ENCODE measurements at regions not wholly inside any gene's neighbourhood (a gene's known extent, or its start where the extent isn't known, plus 50 kb on each side); places are given as distances from the start of the nearest gene placed in this dataset.

DNA sequence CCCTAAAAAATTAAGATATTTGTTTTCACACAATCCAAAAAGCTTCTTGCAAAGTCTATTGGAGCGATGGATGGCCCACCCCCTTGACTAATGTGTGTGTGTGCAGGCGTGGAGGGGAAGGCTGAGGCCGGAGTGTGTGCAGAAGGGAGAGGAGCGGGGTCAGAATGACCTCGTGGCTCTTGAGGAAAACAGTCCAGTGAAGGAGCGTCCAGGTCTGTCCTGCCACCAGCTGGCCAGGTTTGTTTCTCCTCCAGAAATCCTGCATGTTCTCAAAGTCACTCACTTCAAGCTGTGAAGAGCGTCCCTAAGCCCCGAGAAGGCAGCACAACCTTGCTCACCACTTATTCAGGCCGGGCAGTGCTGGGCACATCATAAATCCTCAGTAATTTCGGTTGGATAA lies 69.5 kb upstream of the SSX2IP start:
- DNase-seq = no peak

DNA sequence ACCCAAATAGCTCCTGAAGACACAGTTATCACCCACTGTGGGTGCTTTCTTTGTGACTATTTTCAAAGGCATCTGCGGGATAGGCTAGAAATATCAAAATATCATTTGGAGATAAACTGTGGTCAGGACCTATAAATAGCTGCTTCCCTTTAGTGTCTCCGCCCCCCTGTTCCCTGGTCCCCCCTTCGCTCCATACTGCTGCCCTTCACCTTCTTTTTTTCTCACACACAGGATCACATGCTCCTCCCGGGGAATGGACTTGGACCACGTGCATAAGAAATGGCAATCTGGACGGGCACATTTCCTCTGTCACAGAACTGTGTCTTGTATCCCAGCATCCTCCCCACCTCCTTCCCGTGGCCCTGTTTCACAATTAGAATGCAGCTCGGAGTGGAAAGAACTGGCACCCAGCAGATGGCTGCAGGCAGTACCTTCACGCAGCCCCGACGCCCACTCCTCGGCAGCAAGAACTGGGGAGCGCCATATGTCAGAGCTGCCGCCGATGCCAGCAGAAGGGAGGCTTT lies 68.8 kb upstream of the SSX2IP start:
- DNase-seq = peak; percentile 32

DNA sequence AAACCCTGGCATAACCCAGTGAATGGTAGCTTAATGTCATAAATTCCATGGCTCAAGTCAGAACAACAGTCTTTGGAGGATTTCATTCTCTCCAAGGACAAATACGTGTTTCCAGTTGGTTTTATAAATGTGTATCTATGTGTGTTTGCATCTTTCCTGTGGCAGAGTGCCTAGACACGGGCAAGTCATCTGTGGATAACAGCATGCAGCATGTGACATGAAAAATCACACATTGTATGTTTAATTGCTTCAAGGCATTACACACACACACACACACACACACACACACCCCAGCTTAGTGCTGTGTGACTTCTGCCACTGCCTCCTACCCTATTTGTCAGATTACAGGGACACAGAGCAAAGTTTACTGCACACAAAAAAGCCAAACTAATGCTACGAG lies 68.2 kb upstream of the SSX2IP start:
- DNase-seq = no peak

DNA sequence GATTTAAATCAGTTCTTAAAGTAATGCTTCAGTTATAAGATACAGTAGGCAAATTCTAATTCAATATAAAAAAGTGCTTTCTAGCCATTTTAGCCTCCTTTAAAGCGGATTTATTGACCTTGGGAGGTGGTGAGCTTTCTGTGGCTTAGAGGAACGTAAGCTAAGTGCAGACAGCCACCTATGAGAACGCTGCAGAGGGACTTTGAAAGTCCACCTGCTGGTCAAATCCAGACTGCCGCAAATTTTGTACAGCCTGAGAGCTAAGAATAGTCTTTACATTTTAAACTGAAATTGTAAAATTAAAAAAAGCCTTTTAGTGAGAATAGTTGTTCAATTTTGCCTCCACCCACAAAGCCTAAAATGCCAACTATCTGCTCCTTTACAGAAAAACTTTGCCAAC lies 67.0 kb upstream of the SSX2IP start:
- no peak for DNase-seq

DNA sequence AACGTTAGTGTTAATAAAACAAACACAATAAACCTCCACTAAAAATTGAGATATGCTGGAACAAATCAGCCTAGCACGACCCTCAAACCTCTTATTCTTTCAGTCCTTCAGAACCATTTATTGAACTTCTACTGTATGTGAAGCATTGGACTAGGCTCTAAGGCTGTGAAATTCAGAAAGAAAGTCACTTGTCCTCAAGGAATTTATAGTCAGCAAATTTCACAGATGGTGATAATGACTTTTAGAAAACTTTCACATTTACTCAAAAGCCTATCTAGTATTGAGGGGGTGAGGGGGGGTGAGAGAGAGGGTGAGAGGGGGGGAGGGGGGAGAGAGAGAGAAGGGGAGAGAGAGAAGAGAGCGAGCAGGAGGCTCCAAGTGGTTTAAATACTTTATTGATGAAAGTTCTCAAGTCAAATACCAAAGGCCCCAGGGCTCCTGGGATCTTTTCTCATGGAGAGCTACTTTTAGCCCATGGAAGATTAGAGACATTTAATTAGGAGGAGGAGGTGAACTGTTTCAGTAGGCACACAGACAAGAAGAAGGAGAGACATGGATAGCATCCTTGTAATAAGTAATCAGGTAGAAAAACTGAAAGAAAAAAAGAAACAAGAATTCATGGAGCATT lies 66.3 kb upstream of the SSX2IP start:
- no peak for DNase-seq

DNA sequence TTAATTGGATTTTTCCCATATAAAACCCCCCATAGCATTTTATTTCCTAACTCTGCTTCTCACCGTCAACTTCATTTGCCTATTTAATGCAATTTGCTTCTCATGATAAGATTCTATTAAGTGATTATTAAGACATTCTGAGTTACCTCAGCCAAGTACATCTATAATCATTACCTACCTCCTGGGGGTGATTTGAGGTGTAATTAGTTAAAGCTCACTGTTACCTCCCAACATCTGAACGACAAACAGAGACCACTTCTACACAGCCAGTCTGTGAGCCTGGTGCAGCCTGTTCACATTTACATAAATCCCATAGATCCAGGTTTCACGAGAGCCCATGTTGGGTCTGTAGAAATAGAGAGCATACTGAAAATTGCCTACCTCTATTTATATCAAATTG lies 65.7 kb upstream of the SSX2IP start:
- DNase-seq = no peak

DNA sequence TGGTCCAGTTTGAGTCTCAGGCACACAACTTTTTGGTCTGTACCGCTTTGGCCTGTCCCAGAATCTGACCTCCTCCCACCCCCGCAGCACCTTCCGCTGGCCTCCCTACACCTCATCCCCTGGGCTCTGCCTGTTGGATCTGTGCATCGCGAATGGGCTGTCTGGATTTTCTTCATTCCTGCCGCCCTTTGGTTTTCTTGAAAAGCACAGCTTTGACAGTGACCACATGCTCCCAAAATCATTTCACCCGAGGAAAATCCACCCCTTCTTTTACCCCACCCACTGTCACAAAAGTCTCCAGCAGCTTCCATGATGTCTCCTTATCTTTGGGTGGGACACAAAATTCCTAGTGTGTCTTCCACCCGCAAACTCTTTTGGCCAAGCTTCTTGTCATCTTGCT lies 65.0 kb upstream of the SSX2IP start:
- DNase-seq = no peak

DNA sequence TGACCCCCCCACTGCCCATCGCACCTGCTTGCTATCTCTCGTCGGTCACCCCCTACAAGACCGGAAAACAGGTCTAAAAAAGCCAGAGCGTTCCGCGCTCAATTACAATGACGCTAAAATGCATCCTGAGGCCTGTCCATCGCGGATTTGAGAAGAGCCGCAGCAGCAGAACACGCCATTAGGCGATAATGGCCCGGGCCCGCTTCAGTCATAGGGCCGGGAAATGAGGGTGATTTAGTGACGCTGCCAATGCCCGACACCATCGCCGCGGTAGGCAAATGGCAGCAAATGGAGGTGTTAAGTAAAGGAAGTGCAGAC lies 64.1 kb upstream of the SSX2IP start:
- DNase-seq = no peak

DNA sequence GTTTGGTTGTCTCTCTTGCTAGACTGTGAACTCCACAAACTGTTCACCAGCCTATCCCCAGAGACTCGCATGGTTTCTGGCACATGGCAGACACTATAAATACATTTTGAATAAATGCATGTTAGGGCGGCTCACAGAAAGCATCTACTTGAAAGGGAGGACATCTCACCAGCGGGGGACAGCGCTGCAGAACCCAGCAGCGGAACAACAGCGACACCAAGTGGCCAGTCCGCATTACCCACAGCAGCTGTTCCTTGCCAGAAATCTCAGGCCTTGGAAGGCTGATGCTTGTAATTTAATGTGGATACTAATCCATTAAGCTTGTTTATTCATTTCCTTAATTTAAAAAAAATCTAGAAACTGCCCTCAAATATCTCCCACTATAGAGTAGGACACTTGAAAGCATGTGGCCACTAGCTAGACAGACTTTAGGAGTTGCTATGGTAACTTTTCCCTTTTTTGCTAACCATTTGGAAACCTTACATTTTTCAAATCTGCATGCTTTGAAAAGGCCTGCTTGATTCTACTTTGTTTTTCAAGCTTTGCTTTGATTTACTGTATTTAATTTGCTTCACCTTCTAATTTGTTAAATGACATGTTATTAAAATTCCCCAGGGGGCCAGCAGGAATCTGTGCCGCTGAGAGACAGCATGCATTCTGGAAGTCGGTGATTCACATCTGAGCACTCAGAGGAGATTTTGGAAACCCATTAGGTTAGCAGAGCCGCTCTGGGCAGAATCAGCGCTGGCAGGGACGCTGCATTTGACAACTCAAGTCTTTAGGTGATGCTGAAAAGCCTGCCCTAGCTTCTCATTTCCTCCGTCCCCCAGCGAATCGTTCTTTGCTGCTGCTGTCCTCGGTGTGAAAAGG lies 63.5 kb upstream of the SSX2IP start:
- DNase-seq = peak; percentile 86

DNA sequence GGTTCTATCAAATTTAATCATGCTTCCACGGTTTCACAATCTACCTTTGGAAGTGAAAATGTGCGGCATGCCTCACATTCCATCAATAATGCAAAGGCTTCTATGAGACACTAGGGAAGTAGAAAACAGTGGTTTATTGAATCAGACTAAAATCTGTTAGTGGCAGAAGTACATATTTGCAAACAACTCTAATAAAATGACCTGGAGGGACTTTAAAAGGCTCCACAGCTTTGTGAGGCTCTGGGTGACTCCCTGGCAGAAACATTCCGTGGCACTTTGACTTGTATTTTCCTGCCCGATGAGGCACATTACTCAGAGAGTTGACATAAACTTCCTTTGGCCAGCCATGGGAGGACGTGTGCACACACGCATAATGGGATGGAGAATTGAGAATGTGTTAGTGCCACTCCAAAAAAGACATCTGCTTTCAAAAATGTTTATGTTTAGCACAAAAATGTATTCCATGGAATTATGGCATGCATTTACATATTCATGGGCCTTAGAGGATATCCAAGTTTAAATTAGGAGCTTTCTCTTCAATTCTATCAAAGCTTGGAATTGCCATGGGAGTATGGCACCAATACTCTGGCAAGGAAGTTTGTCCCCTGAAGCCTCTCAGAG lies 60.0 kb upstream of the SSX2IP start:
- no peak for DNase-seq

DNA sequence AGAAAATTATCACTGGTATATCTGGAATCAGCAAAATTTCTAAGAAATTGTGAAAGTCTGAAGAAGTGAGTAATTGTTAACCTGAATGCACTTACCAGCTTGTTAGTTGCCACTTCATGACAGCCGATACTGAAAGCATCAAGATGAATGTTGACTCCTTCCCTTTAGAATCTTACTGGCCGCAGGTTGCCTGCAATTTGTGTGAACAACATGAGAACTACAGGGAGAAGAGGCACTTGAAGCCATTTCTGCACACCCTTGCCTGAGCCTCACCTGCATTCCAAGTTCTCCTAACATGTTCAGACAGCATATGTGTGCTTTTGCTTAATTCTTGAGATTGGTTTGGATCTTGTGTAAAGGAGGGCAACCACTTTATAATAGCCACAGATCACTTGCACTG lies 59.2 kb upstream of the SSX2IP start:
- no peak for DNase-seq

DNA sequence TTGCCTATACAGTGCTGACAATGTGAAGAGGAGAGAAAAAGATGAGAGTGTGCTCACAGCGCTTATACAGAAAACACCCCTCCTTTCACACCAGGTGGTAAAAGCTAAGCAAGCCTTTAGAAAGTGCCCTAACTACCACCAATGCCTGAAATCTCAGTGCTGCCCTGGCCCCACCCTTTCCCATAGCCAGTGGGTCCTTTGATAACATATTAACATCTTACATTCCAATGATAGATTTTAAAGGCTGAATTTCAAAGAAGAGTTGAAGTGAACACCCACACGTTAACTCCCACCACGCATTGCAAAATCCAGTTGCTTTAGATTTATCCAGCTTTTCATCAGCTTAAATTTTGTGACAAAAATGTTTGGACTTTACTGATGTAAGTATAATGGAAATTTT lies 58.1 kb upstream of the SSX2IP start:
- no peak for DNase-seq

DNA sequence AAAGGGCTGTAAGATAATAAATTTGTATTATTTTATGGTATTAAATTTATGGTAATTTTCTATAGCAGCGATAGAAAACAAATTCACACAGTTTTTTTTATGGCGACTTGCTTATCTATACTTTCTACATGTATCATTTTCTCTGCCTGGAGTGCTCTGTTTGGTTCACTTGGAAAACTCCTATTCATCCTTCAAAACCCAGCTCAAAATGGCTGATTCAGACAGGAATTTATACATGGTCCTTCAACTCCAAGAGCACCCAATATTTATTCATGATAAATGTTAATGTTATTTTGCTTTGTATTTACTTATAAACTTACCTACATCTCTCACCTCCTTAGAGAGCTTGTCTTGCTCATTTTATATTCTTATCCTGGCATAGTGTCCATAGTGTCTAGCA lies 55.6 kb upstream of the SSX2IP start:
- no peak for DNase-seq

DNA sequence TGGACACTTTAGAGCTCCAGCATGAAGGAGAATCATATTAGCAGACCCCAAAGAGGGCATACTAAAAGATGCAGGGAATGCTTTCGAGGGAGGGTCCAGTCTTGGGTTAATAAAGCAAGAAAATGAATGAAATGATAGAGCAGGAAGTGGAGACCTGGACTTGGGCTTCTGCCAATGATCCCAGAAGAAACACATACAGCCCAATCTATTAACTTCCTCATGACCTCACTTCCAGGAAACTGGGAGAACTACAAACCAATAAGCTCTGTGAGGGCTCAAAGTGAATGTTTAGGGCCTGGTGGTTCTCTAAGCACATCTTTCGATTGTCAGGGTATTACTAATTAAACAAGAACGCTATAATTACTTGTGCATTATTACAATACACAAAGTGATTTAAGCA lies 53.6 kb upstream of the SSX2IP start:
- no peak for DNase-seq

DNA sequence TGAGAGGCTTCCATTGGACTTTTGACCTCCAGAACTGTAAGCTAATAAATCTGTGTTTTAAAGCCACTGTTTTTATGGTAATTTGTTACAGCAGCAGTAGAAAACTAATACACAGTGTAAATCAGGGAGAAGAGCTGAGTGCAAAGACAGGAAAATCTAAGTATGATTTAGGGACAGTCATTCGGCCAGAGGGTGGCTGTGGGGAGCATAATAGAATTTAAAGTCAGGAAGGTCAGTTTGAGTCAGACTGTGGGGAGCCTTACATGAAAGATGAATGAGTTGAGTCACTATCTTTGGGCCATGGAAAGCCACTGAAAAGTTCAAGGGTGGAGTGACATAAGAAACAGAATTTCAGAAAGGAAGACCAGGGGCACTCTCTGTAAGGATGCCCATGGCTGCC lies 52.4 kb upstream of the SSX2IP start:
- no peak for DNase-seq

DNA sequence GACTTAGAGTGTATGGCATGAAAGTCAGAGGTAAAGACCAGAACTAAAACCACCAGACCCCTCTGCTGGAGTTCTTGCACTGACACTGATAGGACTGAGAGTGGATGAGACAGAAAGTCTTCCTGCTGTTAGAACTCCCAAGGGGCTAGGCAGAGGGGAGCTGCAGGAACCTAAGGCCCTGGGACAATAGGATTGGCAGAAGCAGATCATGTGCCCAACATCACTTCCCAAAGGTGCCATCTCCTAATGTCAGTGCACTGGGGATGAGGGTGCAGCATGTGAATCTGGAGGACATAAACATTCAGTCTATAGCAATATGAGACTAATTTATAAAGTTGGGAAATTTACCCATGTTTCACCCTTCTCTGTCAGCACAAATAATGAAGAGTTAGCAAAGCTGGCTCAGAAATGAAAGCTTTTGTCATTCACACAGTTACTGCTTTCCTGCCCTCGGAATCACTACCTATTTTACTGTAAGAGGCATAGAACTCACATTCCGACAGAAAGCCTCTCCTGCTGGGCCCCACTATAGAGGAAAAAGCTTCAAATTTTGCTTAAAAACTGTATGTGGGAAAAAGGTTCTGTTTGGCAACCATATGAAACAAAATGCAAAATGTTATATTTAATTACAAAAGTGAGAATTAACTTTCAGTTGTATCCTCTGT lies 49.9 kb upstream of the SSX2IP start:
- DNase-seq = no peak
